T follicular helper cell (primary cell): ENCODE measurements at regions not wholly inside any gene's neighbourhood (a gene's known extent, or its start where the extent isn't known, plus 50 kb on each side); places are given as distances from the start of the nearest gene placed in this dataset.

Experiments
- DNase-seq: peaks from one replicate; pipeline ENCODE4 v3.0.0-alpha.2; 2020; ENCODE audit warnings: low read depth

DNA sequence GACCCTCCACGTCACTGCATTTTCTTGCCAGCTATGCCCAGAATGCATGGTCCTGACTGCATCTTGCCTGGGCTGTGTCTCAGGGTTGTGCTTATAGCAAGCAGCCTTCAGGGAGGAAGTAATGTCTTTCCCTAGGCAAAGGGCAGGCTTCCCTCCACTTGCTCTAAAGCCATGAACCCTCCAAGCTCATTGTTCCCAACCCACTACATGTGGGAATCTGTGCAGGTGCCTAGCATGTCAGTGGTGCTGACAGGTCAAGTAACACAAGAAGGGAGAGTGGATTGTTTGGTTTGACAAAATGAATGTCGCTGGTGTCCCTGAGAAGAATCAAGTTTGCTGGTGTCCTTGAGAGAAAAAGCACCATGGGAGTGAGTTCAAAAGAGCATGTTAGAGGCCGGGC lies 53.9 kb upstream of the UCN3 start:
- DNase-seq, result no peak

DNA sequence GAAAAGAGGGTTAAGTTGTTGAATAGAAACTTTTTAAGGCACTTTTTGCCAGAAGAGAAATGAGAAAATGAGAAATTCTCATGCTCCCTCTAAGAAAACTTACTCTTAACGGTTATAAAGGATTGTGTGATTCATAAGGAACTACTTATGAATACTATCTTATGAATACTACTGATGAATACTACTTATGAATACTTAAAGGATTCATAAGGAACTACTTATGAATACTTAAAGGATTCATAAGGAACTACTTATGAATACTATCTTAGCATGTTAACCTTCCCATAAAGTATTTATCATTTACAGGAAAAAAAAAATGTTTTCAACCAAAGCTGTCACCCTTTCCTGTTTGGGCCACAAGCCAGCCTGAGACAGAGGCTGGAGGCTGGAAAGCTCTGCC lies 53.1 kb upstream of the UCN3 start:
- DNase-seq, result no peak

DNA sequence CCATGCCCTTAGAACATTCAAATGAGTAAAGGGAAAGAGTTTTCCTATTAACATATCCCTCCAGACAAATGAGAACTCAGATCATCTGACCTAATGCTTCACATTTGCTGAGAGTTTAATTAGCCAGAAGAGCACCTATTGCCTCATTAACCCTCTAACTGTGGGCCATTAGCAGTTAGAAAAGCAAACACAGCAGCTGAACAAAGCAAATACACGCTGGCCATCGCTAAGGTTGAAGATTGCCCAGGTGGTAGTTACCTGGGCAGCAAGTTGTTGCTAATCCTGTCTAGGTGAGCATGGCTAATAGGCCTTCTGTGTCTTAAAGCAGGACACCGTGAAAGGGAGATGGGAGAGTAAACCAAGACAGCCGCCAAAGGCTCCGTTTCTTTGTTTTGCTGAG lies 49.9 kb upstream of the UCN3 start:
- DNase-seq, result no peak
